SH-SY5Y (cell line): ENCODE measurements at regions not wholly inside any gene's neighbourhood (a gene's known extent, or its start where the extent isn't known, plus 50 kb on each side); places are given as distances from the start of the nearest gene placed in this dataset.

Experiments
- GATA2 ChIP-seq: IDR thresholded peaks from 2 replicates; pipeline ENCODE4 v1.6.1; 2011; ENCODE audit warnings: mild to moderate bottlenecking, low read depth, low read length
- GATA3 ChIP-seq: IDR thresholded peaks from 2 replicates; pipeline ENCODE4 v1.6.1; 2011; ENCODE audit warnings: low read depth, mild to moderate bottlenecking, low read length, moderate library complexity

DNA sequence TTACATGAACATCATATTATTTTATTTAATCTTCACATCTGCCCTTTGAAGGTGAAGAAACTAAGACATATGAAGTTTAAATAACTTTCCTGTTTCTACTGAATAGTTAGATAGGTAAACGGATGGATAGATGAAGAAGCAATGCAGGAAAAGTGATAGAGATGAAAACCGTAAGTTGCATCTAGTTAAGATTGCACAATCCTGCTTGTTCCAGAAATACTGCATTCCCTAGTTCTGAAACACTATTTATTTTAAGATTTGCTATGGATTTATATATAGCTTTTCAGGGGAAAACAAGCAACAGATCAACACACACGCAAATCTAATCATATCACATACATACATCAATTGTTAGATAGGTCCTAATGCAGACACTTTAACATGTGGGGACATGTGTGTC is 512.7 kb upstream of the C16orf82 start:
- TF ChIP-seq GATA2 (no peak), GATA3 (no peak)
